ENCODE measurements at regions not wholly inside any gene's neighbourhood (a gene's known extent, or its start where the extent isn't known, plus 50 kb on each side); places are given as distances from the start of the nearest gene placed in this dataset. TPM values are rescaled to one million over a fixed set of nuclear protein-coding genes. Genes with fewer than 3 reads are reported as not detected.

DNA sequence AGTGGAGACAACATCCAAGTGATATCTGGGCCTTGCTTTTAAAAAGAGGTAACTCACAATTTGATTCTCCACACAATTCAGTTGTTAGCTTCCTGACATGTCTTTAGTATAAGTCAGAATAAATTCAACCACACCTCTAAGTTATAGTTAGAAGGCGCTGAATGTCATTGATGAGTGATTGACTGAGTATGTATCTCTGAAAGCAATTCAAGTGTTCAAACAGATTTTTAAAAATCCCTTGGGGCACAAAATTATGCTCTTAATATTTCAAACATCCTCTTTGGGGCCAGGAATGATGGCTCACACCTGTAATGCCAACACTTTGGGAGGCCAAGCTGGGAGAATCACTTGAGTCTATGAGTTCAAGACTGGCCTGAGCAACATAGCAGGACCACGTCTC is 137.0 kb upstream of the PRR20A start:
- no peak for DNase-seq (ENCODE audit: low read depth)

DNA sequence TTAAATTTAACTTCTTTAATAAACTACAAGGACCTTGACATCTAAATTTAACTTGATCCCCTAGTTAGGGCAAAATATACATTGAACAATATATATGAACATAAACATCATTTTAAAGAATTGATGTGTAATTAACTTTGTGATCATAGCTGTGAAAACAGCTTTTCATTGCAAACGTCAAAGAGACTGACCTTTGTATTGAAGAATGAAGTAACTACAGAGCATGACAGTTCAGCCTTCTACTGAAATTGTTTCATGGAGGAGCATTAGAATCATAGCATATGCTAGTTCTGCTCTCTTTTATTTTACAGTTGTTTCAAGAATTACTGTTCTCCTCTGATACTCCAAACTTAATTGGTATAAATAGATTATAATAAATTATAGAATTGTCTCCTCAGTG is 123.4 kb upstream of the PRR20A start:
- no peak for DNase-seq (ENCODE audit: low read depth)

DNA sequence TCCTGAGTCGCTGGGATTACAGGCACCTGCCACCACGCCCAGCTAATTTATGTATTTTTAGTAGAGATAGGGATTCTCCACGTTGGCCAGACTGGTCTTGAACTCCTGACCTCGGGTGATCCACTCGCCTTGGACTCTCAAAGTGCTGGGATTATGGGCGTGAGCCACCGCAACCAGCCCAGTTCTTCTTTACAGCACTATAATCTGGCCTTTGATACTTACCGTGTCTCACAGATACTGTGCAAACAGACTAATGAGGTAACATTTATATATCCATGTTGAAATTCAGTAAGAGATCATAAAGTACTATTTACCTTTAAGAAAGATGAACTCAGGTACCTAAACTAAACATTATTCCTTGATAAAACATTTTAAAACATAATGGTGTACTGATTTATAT is 121.8 kb upstream of the PRR20A start:
- no peak for DNase-seq (ENCODE audit: low read depth)

DNA sequence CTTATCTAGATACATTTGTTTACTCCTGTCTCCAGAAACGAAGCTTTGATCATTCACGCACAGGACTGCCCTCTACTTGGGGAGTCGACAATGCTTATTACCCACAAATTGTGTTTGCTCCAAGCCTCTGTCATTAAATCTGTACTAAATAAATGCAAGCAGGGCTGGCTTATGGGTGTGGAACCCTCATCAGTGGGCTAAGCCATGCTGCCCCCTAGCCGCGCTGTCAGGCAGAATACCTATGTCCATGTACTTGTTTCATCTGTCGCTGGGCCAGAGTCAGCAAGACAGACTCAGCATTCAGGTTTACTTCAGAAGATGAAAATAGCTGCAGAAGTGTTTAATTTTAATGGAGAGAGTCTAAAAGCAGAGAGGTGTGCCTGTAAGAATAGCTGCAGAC is 110.0 kb upstream of the PRR20A start:
- DNase-seq (ENCODE audit: low read depth): peak; percentile 18

DNA sequence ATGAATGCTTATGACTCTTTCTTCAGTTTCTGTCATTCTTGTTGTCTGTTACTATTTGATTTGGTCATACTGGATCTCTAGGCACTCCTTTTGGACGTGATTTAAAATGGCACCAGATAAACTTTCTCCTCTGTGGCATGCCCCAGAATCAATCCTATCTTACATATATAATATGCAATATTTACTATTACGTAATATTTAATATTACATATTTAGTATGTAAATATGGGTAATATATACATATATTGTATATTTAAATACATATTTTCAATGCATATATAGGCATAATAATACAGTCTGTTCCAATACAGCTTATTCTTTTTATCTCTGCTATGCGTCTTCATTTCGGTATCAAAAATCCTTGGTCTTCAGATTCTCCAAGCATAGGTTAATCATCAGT is 104.4 kb upstream of the PRR20A start:
- no peak for DNase-seq (ENCODE audit: low read depth)

DNA sequence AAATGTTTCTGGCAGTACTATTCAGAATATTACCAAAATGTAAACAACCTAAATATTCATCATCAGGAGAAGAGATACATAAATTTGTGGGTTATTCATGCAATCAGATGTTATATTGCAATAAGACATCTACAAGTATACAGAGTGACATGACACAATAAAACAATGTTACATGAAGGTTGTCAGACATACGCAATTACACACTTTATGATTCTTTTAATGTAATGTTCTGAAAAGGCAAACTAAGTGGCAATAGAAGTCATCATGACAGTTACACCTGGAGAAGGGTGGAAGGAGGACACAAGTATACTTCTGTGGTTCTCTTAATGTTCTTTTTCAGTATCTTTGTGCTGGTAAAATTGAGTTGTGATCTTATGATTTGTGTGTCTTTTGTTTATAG is 95.8 kb upstream of the PRR20A start:
- no peak for DNase-seq (ENCODE audit: low read depth)

DNA sequence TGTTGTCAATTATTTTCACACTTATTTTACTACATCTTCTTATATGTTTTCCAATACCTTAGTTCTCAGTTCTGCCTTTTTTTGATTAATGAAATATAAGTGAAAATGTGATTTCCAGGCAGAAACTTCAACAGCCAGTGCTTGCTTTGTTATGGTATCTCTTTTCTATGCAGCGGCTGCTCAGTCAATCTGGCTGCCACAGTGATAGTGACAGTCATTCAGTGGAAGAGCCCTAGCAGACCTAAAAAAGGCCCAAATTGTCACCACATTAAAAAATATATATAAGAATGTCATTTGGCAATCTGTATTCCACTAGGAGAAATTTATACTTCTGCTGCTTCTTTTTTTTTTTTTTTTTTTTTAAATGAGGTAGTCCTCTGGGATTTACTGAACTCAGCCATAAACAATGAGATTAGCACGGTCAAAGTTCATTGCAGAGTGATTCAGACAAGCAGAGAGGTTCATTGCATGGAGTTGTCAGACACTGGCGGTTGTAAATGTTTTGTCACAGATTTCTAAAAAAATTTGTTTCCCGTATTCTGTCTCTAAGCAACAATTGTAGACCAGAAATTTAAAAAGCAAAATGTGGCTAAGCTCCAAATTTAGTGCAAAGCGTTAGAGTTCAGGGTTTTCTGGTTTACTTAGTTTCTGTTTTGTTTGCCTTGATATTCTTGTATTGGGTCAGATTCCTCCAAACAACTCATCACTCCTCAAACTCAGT is 94.7 kb upstream of the PRR20A start:
- DNase-seq (ENCODE audit: low read depth): peak; percentile 12

DNA sequence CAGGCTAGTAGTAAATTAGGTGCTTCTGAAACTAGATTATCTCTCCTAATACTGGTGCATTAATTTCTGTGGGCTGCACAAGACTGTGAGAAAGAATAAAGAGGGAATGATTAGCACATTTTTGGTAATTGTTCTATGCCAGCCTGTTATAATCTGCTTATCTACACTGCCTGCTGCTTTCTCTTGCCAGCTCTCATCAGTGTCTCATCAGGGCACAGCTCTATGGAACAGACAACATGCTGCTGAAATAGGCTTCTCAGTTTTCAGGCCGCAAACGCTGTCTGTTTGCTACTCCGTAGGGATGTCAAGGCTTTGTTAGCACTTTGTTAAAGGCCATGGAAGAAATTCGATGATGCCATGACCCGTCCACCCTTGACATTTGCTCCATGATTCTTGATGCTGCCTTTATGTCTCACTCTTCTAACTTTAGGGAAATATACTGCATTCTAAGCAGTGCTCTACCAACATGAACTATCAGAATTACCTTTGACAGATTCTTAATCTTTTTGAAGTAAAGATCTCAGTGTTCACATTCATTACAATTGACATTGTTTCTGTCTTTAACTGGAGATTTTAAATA is 84.0 kb upstream of the PRR20A start:
- no peak for DNase-seq (ENCODE audit: low read depth)

DNA sequence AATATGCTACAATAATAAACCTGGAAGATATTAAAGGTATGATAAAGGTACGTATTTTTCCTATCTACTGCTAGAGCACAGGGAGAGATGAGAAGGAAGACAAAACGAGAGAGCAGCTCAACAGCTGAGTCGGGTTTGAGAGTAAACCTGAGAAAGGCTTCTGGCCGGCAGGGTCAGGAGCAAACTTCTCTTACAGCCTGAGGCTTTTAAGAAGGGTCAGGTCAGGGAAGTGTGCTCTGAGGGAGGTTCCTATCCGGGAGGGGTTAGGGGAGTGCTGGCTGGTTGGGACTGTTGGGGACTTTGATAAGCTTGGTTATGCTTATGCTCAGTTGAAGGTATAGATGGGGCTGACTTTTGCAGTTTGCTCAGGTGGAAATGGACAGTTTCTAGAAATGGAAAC is 77.7 kb upstream of the PRR20A start:
- peak; percentile 2 for DNase-seq (ENCODE audit: low read depth)

DNA sequence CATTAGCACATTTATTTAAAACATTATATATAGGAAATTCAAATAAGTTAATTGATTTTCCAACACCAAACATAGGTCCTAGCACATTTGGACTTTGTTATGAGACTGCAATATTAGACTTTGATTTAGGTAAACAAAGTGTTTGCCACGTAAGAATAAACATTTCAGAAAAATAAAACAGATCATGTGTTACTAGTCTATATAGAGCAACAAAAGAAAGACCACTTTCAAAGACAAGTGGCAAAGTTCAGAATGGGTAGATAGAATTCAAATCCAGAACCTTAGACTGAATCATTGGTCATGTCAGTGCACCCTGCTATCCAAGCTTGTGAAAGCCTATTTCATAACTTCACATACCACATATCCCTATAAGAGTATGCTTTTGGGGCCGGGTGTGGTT is 66.7 kb upstream of the PRR20A start:
- DNase-seq (ENCODE audit: low read depth): no peak

DNA sequence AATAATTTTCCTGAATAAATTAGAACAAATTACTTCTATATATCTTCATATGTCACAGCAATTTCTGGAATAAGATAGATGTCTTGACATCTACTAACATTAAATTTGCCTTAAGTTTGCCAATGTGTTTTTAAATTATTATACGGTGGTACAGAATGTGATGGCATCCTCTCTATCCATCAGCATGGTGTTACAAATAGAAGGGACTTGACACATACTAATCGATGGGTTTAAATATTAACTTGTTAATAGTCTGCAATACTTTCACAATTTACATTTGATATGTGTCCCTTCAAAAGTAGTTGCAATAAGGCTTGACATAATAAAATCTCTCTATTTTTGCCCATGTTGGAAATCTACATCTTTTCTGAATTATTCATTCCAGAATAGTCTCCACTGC is 65.1 kb upstream of the PRR20A start:
- DNase-seq (ENCODE audit: low read depth): no peak

DNA sequence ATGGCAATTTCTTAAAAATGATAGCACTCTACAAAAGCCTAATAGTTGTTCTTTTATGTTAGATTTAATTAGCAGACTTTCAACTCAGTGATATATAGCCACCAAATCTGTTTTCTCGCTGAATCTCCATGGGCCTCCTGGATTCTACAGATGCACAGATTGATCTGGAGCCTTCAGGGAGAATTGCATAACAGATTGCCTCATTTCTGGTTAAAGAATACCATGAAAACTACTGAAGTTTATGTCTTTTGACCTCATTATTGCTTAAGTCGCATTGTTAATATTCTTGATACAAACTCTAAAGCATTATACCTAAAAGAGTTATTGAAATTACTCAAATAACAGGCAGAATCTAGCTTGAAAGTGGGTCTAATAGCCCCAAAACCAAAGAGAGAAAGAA is 53.7 kb upstream of the PRR20A start:
- no peak for DNase-seq (ENCODE audit: low read depth)

Small RNAs in the stretch of these regions (small RNA-seq; reads per million reads assigned to genes)
- gene MIR5007 (not detected), gene RF02271 (not detected)

Measured in HT1080 (cell line).